H1 (cell line): ENCODE measurements at regions not wholly inside any gene's neighbourhood (a gene's known extent, or its start where the extent isn't known, plus 50 kb on each side); places are given as distances from the start of the nearest gene placed in this dataset.

Experiments used
- CHD7 ChIP-seq: fragments of 300-600 bp; sonication (generic); IDR thresholded peaks from 2 replicates; pipeline ENCODE4 v1.7.1; 2012; ENCODE audit warnings: low read length, moderate library complexity, mild to moderate bottlenecking, inconsistent platforms; ENCODE audit not compliant: insufficient replicate concordance
- GABPA ChIP-seq: IDR thresholded peaks from 2 replicates; pipeline ENCODE4 v1.6.1; 2011; ENCODE audit warnings: mild to moderate bottlenecking, low read length, moderate library complexity, borderline replicate concordance; ENCODE audit not compliant: insufficient read depth
- ZNF274 ChIP-seq: IDR thresholded peaks from 2 replicates; pipeline ENCODE4 v1.7.0; 2012; ENCODE audit warnings: low read length, borderline replicate concordance; ENCODE audit errors: extremely low read depth

GRCh38 chr6:9690388-9690787, 724.5 kb downstream of the TFAP2A start (continued):
- TF ChIP-seq CHD7 (no peak), ZNF274 (no peak), GABPA (no peak)
